ENCODE measurements at regions not wholly inside any gene's neighbourhood (a gene's known extent, or its start where the extent isn't known, plus 50 kb on each side); places are given as distances from the start of the nearest gene placed in this dataset.

GRCh38 chr18:56255381-56255780 is 383.0 kb downstream of the TXNL1 start:
- Histone ChIP-seq H3K36me3 (replicated peaks in 1 of 2) (no peaks in the 10 kb centered on the region), H3K4me3 (no peak overlapping the region), H3K9me3 (replicated peaks in 1 of 3) (no peaks in the 10 kb centered on the region), H3K4me1 (replicated peaks in 1 of 2) (no peaks in the 10 kb centered on the region), H3K27ac (no peak overlapping the region), H3K27me3 (no peaks in the 10 kb centered on the region)
- 83 to 94% (median 90%) methylated on average over 2 of the region's 2 CpGs for WGBS, 4 donors
- intact Hi-C loops (cut with DNase I) = no loop called here
- no peak for DNase-seq
- TF ChIP-seq POLR2A (IDR thresholded peaks at IDR 0.05) = no peak
- no peak for TF ChIP-seq CTCF (IDR thresholded peaks at IDR 0.05)

- intact Hi-C loops (cut with DNase I) = no loop called here
- no peak overlapping the region for H3K27ac ChIP-seq
Observed at GRCh38 chr18:56252456-56252855, 385.9 kb downstream of the TXNL1 start.

GRCh38 chr18:56248610-56249235 is 389.7 kb downstream of the TXNL1 start:
- intact Hi-C loops (cut with DNase I) = no loop called here
- Histone ChIP-seq H3K9me3 (replicated peaks in 1 of 3) (no peaks in the 10 kb centered on the region), H3K4me1 (replicated peaks in 1 of 2) (peaks cover 0 to 7% of the 10 kb centered on the region in 2 donors), H3K27ac (no peak overlapping the region), H3K27me3 (no peaks in the 10 kb centered on the region), H3K4me3 (no peak overlapping the region), H3K36me3 (replicated peaks in 1 of 2) (no peaks in the 10 kb centered on the region)
- DNase-seq = no peak
- WGBS, 4 donors = 67 to 72% (median 71%) methylated on average over 4 of the region's 4 CpGs
- TF ChIP-seq POLR2A (IDR thresholded peaks at IDR 0.05) = no peak

More at GRCh38 chr18:56252456-56252855, 385.9 kb downstream of the TXNL1 start:
- H3K9me3 ChIP-seq (replicated peaks in 1 of 3) = no peaks in the 10 kb centered on the region
- H3K4me1 ChIP-seq (replicated peaks in 1 of 2) = no peaks in the 10 kb centered on the region
- DNase-seq = no peak
- 86 to 96% (median 92%) methylated on average over 1 of the region's 1 CpG for WGBS, 4 donors
- H3K27me3 ChIP-seq = no peaks in the 10 kb centered on the region
- TF ChIP-seq CTCF (IDR thresholded peaks at IDR 0.05) (no peak), POLR2A (IDR thresholded peaks at IDR 0.05) (no peak)
- no peak overlapping the region for H3K4me3 ChIP-seq
- no peaks in the 10 kb centered on the region for H3K36me3 ChIP-seq (replicated peaks in 1 of 2)

GRCh38 chr18:56246916-56247315 is 391.5 kb downstream of the TXNL1 start:
- Histone ChIP-seq H3K4me3 (no peak overlapping the region), H3K27ac (no peak overlapping the region), H3K36me3 (replicated peaks in 1 of 2) (no peaks in the 10 kb centered on the region), H3K4me1 (replicated peaks in 1 of 2) (peaks cover 0 to 7% of the 10 kb centered on the region in 2 donors), H3K9me3 (replicated peaks in 1 of 3) (no peaks in the 10 kb centered on the region), H3K27me3 (no peaks in the 10 kb centered on the region)
- no peak for TF ChIP-seq POLR2A (IDR thresholded peaks at IDR 0.05)
- no peak for TF ChIP-seq CTCF (IDR thresholded peaks at IDR 0.05)
- 86 to 93% (median 91%) methylated on average over 2 of the region's 2 CpGs for WGBS, 4 donors
- no peak for DNase-seq
- intact Hi-C loops (cut with DNase I) = no loop called here
